Body of pancreas (tissue), 4 donors: ENCODE measurements at regions not wholly inside any gene's neighbourhood (a gene's known extent, or its start where the extent isn't known, plus 50 kb on each side); places are given as distances from the start of the nearest gene placed in this dataset.

Experiments
- ATAC-seq: fragments of 150-250 bp; one replicate; pipeline ENCODE4 v1.9.1; 2016
- DNase-seq, 4 donors: peaks; one replicate each; pipeline ENCODE4 v3.0.0-alpha.2; 2019
- H3K27ac ChIP-seq, 4 donors: fragments of 200-600 bp; sonication (generic); 1 replicate in 3 of 4; 2 replicates in 1 of 4; pipeline versions ENCODE4 v1.5.1 to v1.6.1; 2016 to 2019; ENCODE audit warnings: mild to moderate bottlenecking in 1 of 4, mixed read lengths in 1 of 4, moderate library complexity in 1 of 4
- H3K27me3 ChIP-seq, 2 donors: fragments of 200-600 bp; sonication (generic); one replicate each; pipeline ENCODE4 v1.6.0; 2016; ENCODE audit warnings: mild to moderate bottlenecking in 1 of 2
- H3K36me3 ChIP-seq, 2 donors: fragments of 200-600 bp; sonication (generic); replicated peaks in 1 of 2; 2 replicates each; pipeline ENCODE4 v1.5.1; 2016; ENCODE audit warnings: low read depth in 2 of 2; ENCODE audit not compliant: insufficient read depth in 1 of 2
- H3K4me1 ChIP-seq: fragments of 200-600 bp; sonication (generic); one replicate; pipeline ENCODE4 v1.6.0; 2016
- H3K4me3 ChIP-seq, 2 donors: fragments of 200-600 bp; sonication (generic); 1 replicate in 1 of 2; 2 replicates in 1 of 2; pipeline ENCODE4 v1.5.1; 2016 to 2019
- H3K9me3 ChIP-seq, 3 donors: fragments of 200-600 bp; sonication (generic); 1 replicate in 2 of 3; 2 replicates in 1 of 3; pipeline ENCODE4 v1.5.1; 2016
- CTCF ChIP-seq, 7 experiments: fragments of 450-650 bp in 4 of 7; fragments of 200-600 bp in 3 of 7; sonication (generic) in 3 of 7; IDR thresholded peaks; one replicate each; pipeline ENCODE4 v1.5.1; 2016 to 2019; ENCODE audit warnings: antibody characterized with exemption in 7 of 7
- POLR2A ChIP-seq, 3 donors: fragments of 450-650 bp; IDR thresholded peaks; one replicate each; pipeline ENCODE4 v1.6.1; 2016; ENCODE audit warnings: antibody characterized with exemption in 3 of 3, mild to moderate bottlenecking in 2 of 3
- WGBS, 2 donors: methylation state at CpG; one replicate each; pipeline ENCODE4 v1.1.5; 2017; 5-methylcytosine and 5-hydroxymethylcytosine counted together
- intact Hi-C: fragments of 100-400 bp; cut with DNase I; formaldehyde crosslinking; loops from one replicate; pipeline ENCODE4 v1.15.1; 2023

GRCh38 chr18:38706373-38706772 lies 1140.8 kb upstream of the CELF4 start:
- TF ChIP-seq CTCF (IDR thresholded peaks at IDR 0.05) = no peak
- no peak for TF ChIP-seq POLR2A (IDR thresholded peaks at IDR 0.05)
- DNase-seq = no peak
- Histone ChIP-seq H3K36me3 (no peaks in the 10 kb centered on the region), H3K4me1 (no peaks in the 10 kb centered on the region), H3K27me3 (no peaks in the 10 kb centered on the region), H3K4me3 (no peak overlapping the region), H3K9me3 (no peaks in the 10 kb centered on the region), H3K27ac (no peak overlapping the region)
- no peak for ATAC-seq
- WGBS, 2 donors = 30 to 33% methylated on average over 5 of the region's 5 CpGs
- intact Hi-C loops = no loop called here

DNA sequence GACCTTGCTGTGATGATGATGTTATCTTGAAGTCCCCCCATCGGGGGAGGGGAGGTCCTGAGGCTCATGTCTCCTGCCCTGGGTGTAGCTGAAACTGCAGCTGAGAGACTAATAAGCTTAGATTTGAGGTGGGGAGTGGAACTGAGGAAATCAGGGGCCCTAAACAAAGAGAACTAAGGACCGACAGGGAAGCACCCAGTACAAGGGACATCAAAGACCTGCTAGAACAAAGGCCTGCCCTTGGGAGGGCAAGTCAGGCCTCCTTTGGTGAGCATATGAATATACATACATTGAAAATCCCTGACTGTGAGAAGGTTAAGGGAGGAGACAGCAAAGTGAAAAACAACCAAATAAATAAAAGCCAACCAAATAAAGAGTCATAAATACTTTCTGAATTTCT lies 1132.5 kb upstream of the CELF4 start:
- TF ChIP-seq CTCF (IDR thresholded peaks at IDR 0.05) (no peak), POLR2A (IDR thresholded peaks at IDR 0.05) (no peak)
- no peak for DNase-seq
- H3K4me1 ChIP-seq = no peaks in the 10 kb centered on the region
- intact Hi-C loops = no loop called here
- H3K36me3 ChIP-seq = no peaks in the 10 kb centered on the region
- 18 to 26% methylated on average over 2 of the region's 2 CpGs for WGBS, 2 donors
- H3K27me3 ChIP-seq = no peaks in the 10 kb centered on the region
- H3K4me3 ChIP-seq = no peak overlapping the region
- no peaks in the 10 kb centered on the region for H3K9me3 ChIP-seq
- ATAC-seq = no peak
- H3K27ac ChIP-seq = no peak overlapping the region

DNA sequence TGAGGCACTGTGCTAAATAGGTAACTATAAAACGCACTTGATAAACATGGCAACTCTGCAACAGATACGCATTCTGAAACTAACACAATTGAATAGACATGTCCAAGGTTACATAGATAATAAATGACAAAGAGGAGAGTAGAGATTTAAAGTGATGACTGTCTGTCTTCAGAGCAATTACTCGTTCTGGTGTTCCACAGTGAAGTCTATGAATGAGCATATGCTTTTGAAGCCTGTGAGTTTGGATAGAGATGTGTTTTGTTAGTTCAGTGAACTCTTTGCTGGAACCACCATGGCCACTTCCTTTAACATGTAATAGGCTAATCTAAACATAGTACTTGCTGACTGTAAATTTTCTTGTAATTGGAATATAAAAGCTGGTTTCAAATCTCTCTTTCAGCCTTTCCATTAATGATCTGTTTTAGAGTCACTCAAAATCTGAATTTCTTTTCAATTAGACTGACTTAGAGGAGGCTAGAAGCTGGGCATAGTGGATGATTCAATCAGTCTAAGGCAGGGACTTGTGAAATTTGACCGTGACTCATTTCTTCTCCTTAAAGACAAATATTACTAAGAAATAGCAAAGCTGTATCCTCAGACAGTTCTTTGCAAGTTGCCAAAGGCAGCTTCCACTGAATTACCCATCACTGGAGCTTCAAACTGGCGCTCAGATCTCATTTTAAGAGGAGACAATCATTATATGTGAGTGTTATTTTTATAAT lies 1130.1 kb upstream of the CELF4 start:
- H3K9me3 ChIP-seq = no peaks in the 10 kb centered on the region
- TF ChIP-seq POLR2A (IDR thresholded peaks at IDR 0.05) (no peak), CTCF (IDR thresholded peaks at IDR 0.05) (no peak)
- H3K4me1 ChIP-seq = no peaks in the 10 kb centered on the region
- intact Hi-C loops = no loop called here
- H3K27ac ChIP-seq = no peak overlapping the region
- H3K27me3 ChIP-seq = no peaks in the 10 kb centered on the region
- no peak overlapping the region for H3K4me3 ChIP-seq
- H3K36me3 ChIP-seq = no peaks in the 10 kb centered on the region
- DNase-seq = no peak
- no peak for ATAC-seq
- WGBS, 2 donors = 55 to 62% methylated on average over 5 of the region's 5 CpGs

- Histone ChIP-seq H3K36me3 (no peaks in the 10 kb centered on the region), H3K27ac (no peak overlapping the region), H3K9me3 (no peaks in the 10 kb centered on the region), H3K4me1 (no peaks in the 10 kb centered on the region), H3K4me3 (no peak overlapping the region), H3K27me3 (no peaks in the 10 kb centered on the region)
- no peak for DNase-seq
- TF ChIP-seq POLR2A (IDR thresholded peaks at IDR 0.05) = no peak
- TF ChIP-seq CTCF (IDR thresholded peaks at IDR 0.05) = no peak
- WGBS, 2 donors = 40 to 45% methylated on average over 5 of the region's 5 CpGs
- intact Hi-C loops = no loop called here
- ATAC-seq = no peak
Observed at GRCh38 chr18:38693104-38693503, 1127.5 kb upstream of the CELF4 start.

DNA sequence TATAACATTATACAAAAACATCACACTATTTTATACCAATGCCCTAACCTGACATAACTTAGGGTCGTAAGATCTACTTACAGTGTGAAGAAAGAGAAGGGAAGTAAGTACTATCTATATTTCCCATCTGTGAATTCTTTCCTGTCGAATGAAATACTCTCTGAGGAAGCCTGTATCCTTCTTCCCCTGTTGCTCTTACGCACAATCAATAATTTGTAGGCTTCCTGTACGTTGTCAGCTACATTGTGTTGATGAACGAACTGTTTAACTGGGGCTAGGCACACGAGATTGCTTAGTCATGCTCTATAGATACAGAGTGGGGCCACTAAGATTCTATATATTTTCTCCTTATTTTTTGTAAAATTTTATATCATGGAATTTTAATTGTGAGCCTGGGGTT lies 1125.0 kb upstream of the CELF4 start:
- Histone ChIP-seq H3K27me3 (no peaks in the 10 kb centered on the region), H3K9me3 (no peaks in the 10 kb centered on the region), H3K36me3 (no peaks in the 10 kb centered on the region), H3K27ac (no peak overlapping the region), H3K4me1 (no peaks in the 10 kb centered on the region), H3K4me3 (no peak overlapping the region)
- ATAC-seq = no peak
- intact Hi-C loops = no loop called here
- WGBS, 2 donors = 21 to 33% methylated on average over 6 of the region's 6 CpGs
- no peak for DNase-seq
- TF ChIP-seq POLR2A (IDR thresholded peaks at IDR 0.05) (no peak), CTCF (IDR thresholded peaks at IDR 0.05) (no peak)
